T47D (cell line): ENCODE measurements at regions not wholly inside any gene's neighbourhood (a gene's known extent, or its start where the extent isn't known, plus 50 kb on each side); places are given as distances from the start of the nearest gene placed in this dataset.

Experiments
- DNase-seq, 2 experiments: peaks; one replicate each; pipeline versions ENCODE4 v3.0.0 to v3.0.0-alpha.2; 2011 to 2012; ENCODE audit warnings: low read depth in 1 of 2, low spot score in 1 of 2
- JUND ChIP-seq: IDR thresholded peaks from 2 replicates; pipeline ENCODE4 v1.6.1; 2012; ENCODE audit warnings: low read depth
- in situ Hi-C: cut with HindIII; loops from 2 replicates; pipeline ENCODE4 v1.10.0; 2016; ENCODE audit warnings: low sequenced_read_pairs, low pct_unique_long_range_greater_than_20kb

DNA sequence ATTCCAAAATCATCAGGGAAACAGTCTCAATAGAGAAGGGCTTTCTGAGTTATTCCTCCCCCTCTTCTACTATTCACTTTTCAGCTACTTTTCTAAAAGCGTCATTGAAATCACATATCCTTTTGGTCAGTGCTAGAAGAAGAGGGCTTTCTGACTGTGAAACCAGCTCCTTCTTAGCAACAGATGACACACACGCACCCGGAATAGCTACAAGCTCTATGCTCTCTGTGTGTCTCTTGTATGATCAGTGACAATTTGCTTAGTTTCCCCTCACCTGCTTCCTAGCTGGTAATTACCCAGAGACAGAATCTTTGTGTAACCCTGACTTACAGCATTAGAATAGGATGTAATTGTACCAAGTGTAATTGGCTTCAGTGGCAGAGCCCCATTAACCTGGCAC is 268.1 kb upstream of the SLITRK2 start:
- no peak for DNase-seq
- no peak for TF ChIP-seq JUND
- in situ Hi-C loops: no loop called here

DNA sequence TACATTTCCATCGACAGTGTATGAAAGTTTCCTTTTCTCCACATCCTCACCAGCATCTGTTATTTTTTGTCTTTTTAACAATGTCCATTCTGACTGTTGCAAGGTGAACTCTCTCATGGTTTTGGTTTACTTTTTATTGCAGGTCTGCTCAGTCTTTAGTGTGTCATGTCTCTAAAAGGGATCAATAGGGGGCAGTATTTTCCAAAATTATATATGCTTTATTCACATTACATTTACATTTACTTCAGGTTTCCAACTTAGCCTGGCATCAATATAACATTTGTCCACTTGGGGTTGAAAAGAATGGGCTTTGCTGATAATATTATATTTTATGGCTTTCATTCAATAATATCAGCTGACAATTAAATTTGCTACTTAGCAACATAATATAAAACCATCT is 265.0 kb upstream of the SLITRK2 start:
- DNase-seq: no peak
- in situ Hi-C loops: no loop called here
- no peak for TF ChIP-seq JUND

DNA sequence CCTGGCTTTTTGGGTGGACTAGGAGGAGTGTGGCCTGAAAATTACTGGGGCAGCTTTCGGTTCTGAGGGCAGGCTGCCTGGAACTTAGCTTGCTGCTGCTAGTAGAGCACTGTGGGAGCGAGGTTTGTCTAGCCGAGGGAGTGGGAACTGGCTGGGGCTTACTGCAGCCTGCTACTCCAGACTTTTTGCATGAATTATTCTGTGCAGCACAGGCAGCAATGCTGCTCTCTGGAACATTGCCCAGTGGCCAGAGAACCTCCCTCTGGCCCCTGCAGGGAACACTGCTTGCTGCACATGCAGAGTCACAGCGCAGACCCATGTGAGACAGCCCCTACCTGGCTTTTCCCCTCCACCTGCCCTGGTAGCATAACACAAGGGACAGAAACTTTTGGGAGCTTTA is 263.9 kb upstream of the SLITRK2 start:
- DNase-seq: no peak
- in situ Hi-C loops: no loop called here
- TF ChIP-seq JUND: no peak

DNA sequence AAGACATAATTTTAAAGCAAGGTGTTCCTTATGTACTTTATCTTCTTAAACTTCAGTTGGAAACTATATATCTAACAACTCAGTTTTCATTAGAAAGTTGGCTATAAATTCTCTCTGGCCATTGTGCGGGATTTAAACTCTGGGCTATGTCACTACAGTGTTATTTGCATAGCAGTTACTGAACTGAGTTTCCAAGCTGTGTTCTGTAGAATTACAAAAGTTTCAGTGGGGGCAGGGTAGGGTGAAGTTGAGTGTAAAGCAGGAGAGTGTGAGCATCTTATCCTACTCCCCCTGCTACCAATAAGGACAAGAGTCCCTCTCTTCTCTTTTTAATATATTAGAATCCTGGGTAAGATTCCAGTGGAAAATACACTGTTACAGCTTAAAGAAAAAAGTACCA is 254.5 kb upstream of the SLITRK2 start:
- no peak for TF ChIP-seq JUND
- in situ Hi-C loops: no loop called here
- DNase-seq: no peak

DNA sequence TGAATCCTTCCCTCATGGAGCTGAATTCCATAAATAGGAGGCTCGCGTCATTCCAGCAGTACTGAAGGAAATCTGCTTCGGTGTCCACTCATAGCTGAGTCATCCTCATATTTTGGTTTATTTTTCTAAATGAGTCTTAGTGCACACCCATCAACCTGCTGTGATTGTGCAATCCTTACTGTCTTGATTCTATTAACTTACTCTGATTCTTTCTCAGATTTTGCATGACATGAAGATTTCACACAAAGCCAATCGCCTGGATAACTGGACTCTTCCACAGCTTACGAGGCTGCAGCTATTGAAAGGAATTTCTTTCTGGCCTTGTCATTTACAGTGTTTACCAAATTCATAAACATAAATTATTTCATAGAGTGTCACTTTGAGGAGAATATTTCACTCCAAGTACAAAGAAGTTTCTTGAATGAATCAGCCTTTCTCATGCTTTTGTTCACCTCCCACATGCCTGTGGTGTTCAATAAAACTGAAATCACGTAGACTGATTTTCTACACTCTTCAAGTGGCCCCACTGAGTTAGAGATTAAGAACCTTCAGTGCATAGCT is 207.6 kb upstream of the SLITRK2 start:
- in situ Hi-C loops: no loop called here
- DNase-seq: no peak
- TF ChIP-seq JUND: no peak

DNA sequence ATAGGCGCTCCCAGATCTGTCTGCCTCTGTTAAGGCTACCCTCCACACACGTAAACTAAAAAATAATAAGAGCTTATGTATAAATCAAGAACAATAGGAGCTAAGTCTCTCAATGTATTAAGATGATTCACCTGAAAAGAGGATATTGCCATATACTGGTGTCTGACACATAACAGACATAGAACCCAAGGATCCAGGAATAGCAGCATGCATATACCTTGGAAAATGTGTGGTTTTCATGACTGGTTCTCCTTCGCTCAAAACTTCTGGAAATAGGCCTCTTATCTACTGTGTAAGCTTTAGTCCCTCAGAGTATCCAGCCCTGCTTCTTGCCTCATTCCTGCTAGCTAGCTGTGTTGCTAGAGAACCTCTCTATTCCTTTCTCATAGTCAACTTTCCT is 203.7 kb upstream of the SLITRK2 start:
- no peak for DNase-seq
- in situ Hi-C loops: no loop called here
- no peak for TF ChIP-seq JUND

DNA sequence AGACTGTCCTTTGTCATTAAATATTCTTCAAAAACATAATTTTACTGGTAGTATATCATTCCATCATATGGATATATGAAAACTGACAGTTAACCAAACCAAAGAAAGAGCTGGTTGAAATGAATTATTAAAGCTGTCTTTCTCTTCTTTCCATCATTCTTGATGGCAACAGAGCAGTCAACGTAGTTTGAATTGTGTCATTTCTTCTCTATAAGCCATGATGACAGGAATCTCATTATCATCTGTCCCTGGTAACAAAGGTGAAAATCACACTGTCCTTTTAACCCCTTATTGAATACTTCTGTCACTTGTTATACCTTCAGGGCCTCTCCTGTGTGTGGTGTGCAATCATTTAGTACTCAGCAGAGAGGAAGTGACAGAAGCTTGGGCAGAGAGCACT is 197.0 kb upstream of the SLITRK2 start:
- in situ Hi-C loops: no loop called here
- DNase-seq: no peak
- no peak for TF ChIP-seq JUND

DNA sequence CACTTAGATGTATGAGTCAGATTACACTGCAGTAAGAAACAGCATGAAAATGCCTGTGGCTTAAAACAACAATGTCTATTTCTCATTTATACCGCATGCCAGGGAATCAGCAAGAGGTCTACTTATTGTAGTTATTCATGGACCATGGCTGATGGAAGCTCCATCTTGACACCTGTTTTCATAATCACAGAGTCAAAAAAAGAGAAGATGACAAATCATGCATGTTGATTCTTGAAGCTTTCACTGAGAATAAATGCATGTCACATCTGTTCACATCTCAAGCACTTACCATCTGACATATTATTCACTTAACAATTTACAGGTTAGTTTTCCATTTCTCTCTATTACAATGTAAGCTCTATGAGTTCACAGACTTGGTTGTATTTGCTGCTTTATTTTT is 194.2 kb upstream of the SLITRK2 start:
- DNase-seq: no peak
- in situ Hi-C loops: no loop called here
- TF ChIP-seq JUND: no peak

- DNase-seq: no peak
- no peak for TF ChIP-seq JUND
- in situ Hi-C loops: no loop called here
These were observed 187.5 kb upstream of the SLITRK2 start for GRCh38 chrX:145630081-145630480.

DNA sequence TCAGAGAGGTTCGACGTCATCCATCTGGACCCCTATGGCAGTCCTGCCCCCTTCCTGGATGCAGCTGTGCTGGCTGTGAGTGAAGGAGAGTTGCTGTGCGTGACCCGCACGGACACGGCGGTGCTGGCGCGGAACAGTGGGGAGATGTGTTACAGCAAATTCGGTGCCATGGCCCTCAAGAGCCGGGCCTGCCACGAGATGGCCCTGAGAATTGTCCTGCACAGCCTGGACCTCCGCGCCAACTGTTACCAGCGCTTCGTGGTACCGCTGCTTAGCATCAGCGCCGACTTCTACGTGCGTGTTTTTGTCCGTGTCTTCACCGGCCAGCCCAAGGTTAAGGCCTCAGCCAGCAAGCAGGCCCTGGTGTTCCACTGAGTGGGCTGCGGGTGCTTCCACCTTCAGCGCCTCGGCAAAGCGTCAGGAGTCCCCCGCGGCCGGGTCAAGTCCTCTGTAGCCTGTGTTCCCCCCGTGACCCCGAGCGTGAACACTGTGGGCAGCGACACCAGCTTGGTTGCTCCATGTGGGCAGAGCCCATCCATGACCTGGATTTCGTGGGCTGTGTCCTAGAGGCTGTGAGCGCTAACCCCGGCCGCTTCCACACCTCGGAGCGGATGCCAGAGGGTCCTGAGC is 186.7 kb upstream of the SLITRK2 start:
- DNase-seq: no peak
- no peak for TF ChIP-seq JUND
- in situ Hi-C loops: no loop called here

- peak in 1 of 2 experiments; percentile 1 for DNase-seq
- TF ChIP-seq JUND: no peak
- in situ Hi-C loops: no loop called here
These were observed 186.1 kb upstream of the SLITRK2 start for GRCh38 chrX:145631461-145631951.

GRCh38 chrX:145654486-145654885 is 163.1 kb upstream of the SLITRK2 start:
- no peak for DNase-seq
- in situ Hi-C loops: no loop called here
- TF ChIP-seq JUND: no peak

DNA sequence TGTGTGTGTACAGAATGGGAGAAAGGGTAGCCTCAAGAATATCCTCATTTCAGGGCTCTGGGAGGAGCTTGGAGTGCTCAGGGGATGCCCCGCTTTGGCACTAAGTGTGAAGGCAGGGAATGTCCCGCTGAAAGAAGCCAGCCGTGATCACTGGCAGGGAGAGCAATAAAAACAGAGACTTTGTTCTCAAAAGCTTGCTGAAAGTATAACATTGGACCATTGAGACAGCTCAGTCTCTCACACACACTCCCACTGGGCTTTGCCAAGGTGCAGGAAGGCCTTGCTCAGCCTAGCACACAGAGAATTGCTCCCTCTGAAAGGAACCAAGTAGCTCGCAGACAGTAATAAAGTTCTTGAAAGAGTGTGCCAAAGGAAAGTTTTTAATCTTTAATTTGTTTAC is 143.8 kb upstream of the SLITRK2 start:
- in situ Hi-C loops: no loop called here
- TF ChIP-seq JUND: no peak
- DNase-seq: no peak
